ENCODE measurements at regions not wholly inside any gene's neighbourhood (a gene's known extent, or its start where the extent isn't known, plus 50 kb on each side); places are given as distances from the start of the nearest gene placed in this dataset.

GRCh38 chr5:12385095-12385494, 480.8 kb upstream of the CTNND2 start:
- DNase-seq: no peak

GRCh38 chr5:12384005-12384404, 479.8 kb upstream of the CTNND2 start:
- no peak for DNase-seq

GRCh38 chr5:12367973-12368372, 463.7 kb upstream of the CTNND2 start:
- peak in 1 of 51 donors; percentile 4 for DNase-seq

GRCh38 chr5:12360218-12360617, 456.0 kb upstream of the CTNND2 start:
- DNase-seq: no peak

- no peak for DNase-seq
Observed at GRCh38 chr5:12358371-12359090, 454.3 kb upstream of the CTNND2 start.

GRCh38 chr5:12357626-12358025, 453.4 kb upstream of the CTNND2 start:
- no peak for DNase-seq

- DNase-seq: no peak
Observed at GRCh38 chr5:12354686-12355085, 450.4 kb upstream of the CTNND2 start.

- no peak for DNase-seq
Observed at GRCh38 chr5:12343558-12343957, 439.3 kb upstream of the CTNND2 start.

- DNase-seq: no peak
Observed at GRCh38 chr5:12335938-12336337, 431.7 kb upstream of the CTNND2 start.

GRCh38 chr5:12332480-12332879, 428.2 kb upstream of the CTNND2 start:
- DNase-seq: no peak

GRCh38 chr5:12330993-12331588, 426.8 kb upstream of the CTNND2 start:
- DNase-seq: no peak

- no peak for DNase-seq
Observed at GRCh38 chr5:12330381-12330780, 426.1 kb upstream of the CTNND2 start.

- no peak for DNase-seq
Observed at GRCh38 chr5:12323637-12324229, 419.5 kb upstream of the CTNND2 start.

GRCh38 chr5:12322042-12322441, 417.8 kb upstream of the CTNND2 start:
- no peak for DNase-seq

GRCh38 chr5:12320331-12320730, 416.1 kb upstream of the CTNND2 start:
- DNase-seq: no peak

GRCh38 chr5:12316812-12317211, 412.6 kb upstream of the CTNND2 start:
- no peak for DNase-seq

GRCh38 chr5:12315461-12315860, 411.2 kb upstream of the CTNND2 start:
- DNase-seq: no peak

- DNase-seq: no peak
Observed at GRCh38 chr5:12313602-12314001, 409.4 kb upstream of the CTNND2 start.

GRCh38 chr5:12312343-12312742, 408.1 kb upstream of the CTNND2 start:
- DNase-seq: no peak

- DNase-seq: no peak
Observed at GRCh38 chr5:12294151-12294550, 389.9 kb upstream of the CTNND2 start.

GRCh38 chr5:12292610-12293204, 388.5 kb upstream of the CTNND2 start:
- DNase-seq: no peak

GRCh38 chr5:12284604-12285003, 380.4 kb upstream of the CTNND2 start:
- no peak for DNase-seq

Data from hypothalamus (tissue), 51 donors.